ENCODE measurements at regions not wholly inside any gene's neighbourhood (a gene's known extent, or its start where the extent isn't known, plus 50 kb on each side); places are given as distances from the start of the nearest gene placed in this dataset.

GRCh38 chr10:29166713-29167112, 122.2 kb upstream of the LYZL1 start:
- TF ChIP-seq CTCF (IDR thresholded peaks at IDR 0.05) = no peak
- TF ChIP-seq POLR2A (IDR thresholded peaks at IDR 0.05) = no peak
